ENCODE measurements at regions not wholly inside any gene's neighbourhood (a gene's known extent, or its start where the extent isn't known, plus 50 kb on each side); places are given as distances from the start of the nearest gene placed in this dataset.

DNA sequence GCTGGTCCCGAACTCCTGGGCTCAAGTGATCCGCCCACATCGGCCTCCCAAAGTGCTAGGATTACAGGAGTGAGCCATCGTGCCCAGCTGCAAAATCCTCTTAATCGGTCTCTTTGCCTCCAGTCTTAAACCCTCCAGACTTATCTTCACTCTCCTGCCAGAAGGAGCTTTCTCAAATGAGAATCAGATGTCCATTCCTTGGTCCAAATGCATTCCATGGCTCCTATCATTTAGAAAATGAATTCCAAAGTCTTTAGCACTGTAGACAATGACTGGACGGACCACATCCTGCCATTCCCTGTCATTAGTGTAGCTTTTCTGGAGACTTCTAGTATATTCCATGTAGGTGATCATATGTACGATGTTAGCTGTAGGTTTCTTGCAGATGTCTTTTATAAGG, 141.9 kb downstream of the ID4 start:
- DNase-seq (ENCODE audit: low read depth in 1 of 2, low spot score in 2 of 2) (no peak), FAIRE-seq (no peak)
- Histone ChIP-seq H2BK120ac (replicated peaks; ENCODE audit: low read depth, low read length) (no peak overlapping the region), H3K23ac (ENCODE audit: insufficient read length) (no peak overlapping the region), H4K8ac (ENCODE audit: extremely low read depth, insufficient read depth, low read length) (no peak overlapping the region), H3K9me3 (ENCODE audit: insufficient read depth in 2 of 2, low read depth in 1 of 2, low read length in 1 of 2) (no peaks in the 10 kb centered on the region), H4K20me1 (replicated peaks in 1 of 2; ENCODE audit: control insufficient read depth in 1 of 2, insufficient read depth in 2 of 2, low read length in 2 of 2) (no peaks in the 10 kb centered on the region), H4K91ac (replicated peaks; ENCODE audit: insufficient read length, low read length) (no peak overlapping the region), H4K5ac (ENCODE audit: insufficient read length, low read depth, low read length) (no peak overlapping the region), H3K27me3 (replicated peaks in 1 of 4; ENCODE audit: control insufficient read depth in 3 of 4, extremely low read depth in 1 of 4, insufficient read depth in 3 of 4, low read length in 3 of 4) (no peaks in the 10 kb centered on the region), H3K79me1 (ENCODE audit: low read depth, low read length) (no peaks in the 10 kb centered on the region), H2BK12ac (ENCODE audit: low read depth, low read length) (no peak overlapping the region), H2AK5ac (ENCODE audit: low read depth, low read length) (no peak overlapping the region), H3K18ac (ENCODE audit: extremely low read depth, low read length) (no peak overlapping the region), H3K4ac (replicated peaks; ENCODE audit: insufficient read length, low read depth, low read length) (no peak overlapping the region), H3K56ac (replicated peaks; ENCODE audit: insufficient read length, low read depth, low read length) (no peak overlapping the region), H3K23me2 (ENCODE audit: low read depth, low read length) (no peaks in the 10 kb centered on the region), H3K9ac (replicated peaks in 1 of 4; ENCODE audit: extremely low read depth in 1 of 4, low read depth in 3 of 4, low read length in 3 of 4) (no peak overlapping the region), H2BK20ac (ENCODE audit: low read length) (no peak overlapping the region), H2BK15ac (ENCODE audit: low read length) (no peak overlapping the region), H3K14ac (ENCODE audit: insufficient read length) (no peak overlapping the region), H3K79me2 (ENCODE audit: control insufficient read depth in 1 of 2, insufficient read depth in 2 of 2, low read length in 2 of 2) (no peaks in the 10 kb centered on the region), H3K4me1 (replicated peaks in 1 of 4; ENCODE audit: control insufficient read depth in 3 of 4, insufficient read depth in 4 of 4, low read length in 3 of 4) (peaks cover 0 to 4% (median 0%) of the 10 kb centered on the region in 4 experiments; a peak in 1 of 7 replicates), H2AFZ (ENCODE audit: low read length) (no peak overlapping the region), H2BK5ac (ENCODE audit: low read depth, low read length) (no peak overlapping the region), H3K36me3 (ENCODE audit: control insufficient read depth in 2 of 4, insufficient read depth in 4 of 4, low read length in 3 of 4) (no peaks in the 10 kb centered on the region), H3K27ac (ENCODE audit: low read depth, low read length) (no peak overlapping the region), H3K4me3 (ENCODE audit: extremely low read depth in 1 of 4, insufficient read depth in 2 of 4, low read depth in 3 of 4, low read length in 4 of 4) (no peak overlapping the region), H3K4me2 (ENCODE audit: insufficient read depth in 1 of 2, low read depth in 2 of 2, low read length in 2 of 2) (no peak overlapping the region)
- POLR2A ChIA-PET (ENCODE audit: partially characterized antibody), result no interaction called here
- CTCF ChIA-PET (ENCODE audit: partially characterized antibody), result interaction anchor here (1.4 kb wide), 1 partner anchor 9 kb away, joined by 7 read pairs; no protein-coding TSS in a partner anchor
- 92% methylated on average over 7 of the region's 7 CpGs; no CpG with 5 or more reads in 1 of the 2 experiments for WGBS, 2 experiments (ENCODE audit: extremely low coverage in 1 of 2, insufficient coverage in 1 of 2, insufficient read length in 1 of 2, insufficient replicate concordance in 2 of 2, low coverage in 1 of 2, low lambda C conversion rate in 2 of 2, missing lambda C conversion rate in 1 of 2)
- TF ChIP-seq TCF12 (IDR thresholded peaks at IDR 0.05; ENCODE audit: low read depth, low read length) (no peak), CTBP2 (IDR thresholded peaks at IDR 0.05; ENCODE audit: borderline replicate concordance, insufficient read depth, insufficient read length, low read length) (no peak), SP2 (IDR thresholded peaks at IDR 0.05; ENCODE audit: low read length) (no peak), NANOG (IDR thresholded peaks at IDR 0.05; ENCODE audit: insufficient read depth, low read depth, low read length, poor library complexity, severe bottlenecking) (no peak), EGR1 (IDR thresholded peaks at IDR 0.05; ENCODE audit: borderline replicate concordance, low read depth, low read length) (no peak), YY1 (IDR thresholded peaks at IDR 0.05; ENCODE audit: low read depth, low read length) (no peak), EZH2 (IDR thresholded peaks at IDR 0.05; ENCODE audit: low read depth, low read length, severe bottlenecking) (no peak), HDAC2 (IDR thresholded peaks at IDR 0.05; ENCODE audit: borderline replicate concordance in 1 of 2, low read depth in 2 of 2, low read length in 2 of 2) (no peak), BCL11A (IDR thresholded peaks at IDR 0.05; ENCODE audit: low read depth in 2 of 2, low read length in 2 of 2) (no peak), CREB1 (IDR thresholded peaks at IDR 0.05) (no peak), KDM1A (IDR thresholded peaks at IDR 0.05; ENCODE audit: borderline replicate concordance, low read length) (no peak)
- TF ChIP-seq, protein P1, sequence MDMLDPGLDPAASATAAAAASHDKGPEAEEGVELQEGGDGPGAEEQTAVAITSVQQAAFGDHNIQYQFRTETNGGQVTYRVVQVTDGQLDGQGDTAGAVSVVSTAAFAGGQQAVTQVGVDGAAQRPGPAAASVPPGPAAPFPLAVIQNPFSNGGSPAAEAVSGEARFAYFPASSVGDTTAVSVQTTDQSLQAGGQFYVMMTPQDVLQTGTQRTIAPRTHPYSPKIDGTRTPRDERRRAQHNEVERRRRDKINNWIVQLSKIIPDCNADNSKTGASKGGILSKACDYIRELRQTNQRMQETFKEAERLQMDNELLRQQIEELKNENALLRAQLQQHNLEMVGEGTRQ (IDR thresholded peaks at IDR 0.05; ENCODE audit: low read length), result no peak

Measured in H1 (cell line).